Ovary (tissue), 3 donors: ENCODE measurements at regions not wholly inside any gene's neighbourhood (a gene's known extent, or its start where the extent isn't known, plus 50 kb on each side); places are given as distances from the start of the nearest gene placed in this dataset.

Source experiments
- EP300 ChIP-seq: sonication (generic); formaldehyde crosslinking; IDR thresholded peaks from one replicate; pipeline ENCODE4 v1.6.1; 2017; ENCODE audit warnings: antibody characterized with exemption
- POLR2A ChIP-seq: fragments of 450-650 bp; IDR thresholded peaks from one replicate; pipeline ENCODE4 v1.6.1; 2017; ENCODE audit warnings: antibody characterized with exemption, mild to moderate bottlenecking, moderate library complexity
- TF ChIP-seq, protein P1 (sequence below), 3 donors: fragments of 450-650 bp in 2 of 3; fragments of 200-600 bp in 1 of 3; IDR thresholded peaks; one replicate each; pipeline versions ENCODE4 v1.5.1 to v1.8.0; 2016 to 2022; ENCODE audit warnings: antibody characterized with exemption in 3 of 3, mild to moderate bottlenecking in 1 of 3
- donor health status: DM: no; HTN: no; CAD: no.

DNA sequence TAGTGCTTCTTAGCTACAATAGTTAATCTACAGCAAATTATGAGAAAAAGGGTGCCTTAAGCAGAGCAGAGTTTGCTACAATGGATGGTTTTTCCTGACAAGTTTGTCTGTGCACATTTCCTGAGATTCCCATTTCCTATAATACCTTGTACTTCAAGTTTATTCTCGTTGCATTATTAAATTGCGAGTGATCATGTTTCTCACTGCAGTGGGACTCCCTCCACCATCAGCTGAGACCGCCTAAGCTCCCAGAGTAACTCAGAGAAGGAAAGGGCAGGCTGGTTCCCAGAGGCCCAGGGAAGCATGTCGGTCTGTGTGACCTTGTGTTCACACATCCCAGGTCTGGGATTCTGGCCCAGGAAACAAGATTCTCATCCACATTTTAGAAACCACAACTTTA lies 162.1 kb downstream of the ARL4C start:
- TF ChIP-seq, protein P1, sequence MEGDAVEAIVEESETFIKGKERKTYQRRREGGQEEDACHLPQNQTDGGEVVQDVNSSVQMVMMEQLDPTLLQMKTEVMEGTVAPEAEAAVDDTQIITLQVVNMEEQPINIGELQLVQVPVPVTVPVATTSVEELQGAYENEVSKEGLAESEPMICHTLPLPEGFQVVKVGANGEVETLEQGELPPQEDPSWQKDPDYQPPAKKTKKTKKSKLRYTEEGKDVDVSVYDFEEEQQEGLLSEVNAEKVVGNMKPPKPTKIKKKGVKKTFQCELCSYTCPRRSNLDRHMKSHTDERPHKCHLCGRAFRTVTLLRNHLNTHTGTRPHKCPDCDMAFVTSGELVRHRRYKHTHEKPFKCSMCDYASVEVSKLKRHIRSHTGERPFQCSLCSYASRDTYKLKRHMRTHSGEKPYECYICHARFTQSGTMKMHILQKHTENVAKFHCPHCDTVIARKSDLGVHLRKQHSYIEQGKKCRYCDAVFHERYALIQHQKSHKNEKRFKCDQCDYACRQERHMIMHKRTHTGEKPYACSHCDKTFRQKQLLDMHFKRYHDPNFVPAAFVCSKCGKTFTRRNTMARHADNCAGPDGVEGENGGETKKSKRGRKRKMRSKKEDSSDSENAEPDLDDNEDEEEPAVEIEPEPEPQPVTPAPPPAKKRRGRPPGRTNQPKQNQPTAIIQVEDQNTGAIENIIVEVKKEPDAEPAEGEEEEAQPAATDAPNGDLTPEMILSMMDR (IDR thresholded peaks at IDR 0.05), result no peak
- TF ChIP-seq POLR2A, result no peak
- TF ChIP-seq EP300, result no peak
